HG02943 (cell line): ENCODE measurements at regions not wholly inside any gene's neighbourhood (a gene's known extent, or its start where the extent isn't known, plus 50 kb on each side); places are given as distances from the start of the nearest gene placed in this dataset.

Source experiments
- ATAC-seq: cut with Tn5 transposase; IDR thresholded peaks from one replicate; pipeline ENCODE4 v1.9.1; 2021; ENCODE audit warnings: mild to moderate bottlenecking, low read depth, moderate library complexity; ENCODE audit not compliant: unreplicated experiment

GRCh38 chr2:122205641-122206040 lies 450.2 kb downstream of the TSN start:
- no peak for ATAC-seq

- ATAC-seq: no peak
Measured at GRCh38 chr2:122206101-122206500, 450.6 kb downstream of the TSN start.

- no peak for ATAC-seq
Measured at GRCh38 chr2:122209377-122209776, 453.9 kb downstream of the TSN start.

GRCh38 chr2:122210065-122210464 lies 454.6 kb downstream of the TSN start:
- no peak for ATAC-seq

GRCh38 chr2:122210898-122211856 lies 455.7 kb downstream of the TSN start:
- no peak for ATAC-seq

- no peak for ATAC-seq
Measured at GRCh38 chr2:122213312-122213711, 457.9 kb downstream of the TSN start.

- no peak for ATAC-seq
Measured at GRCh38 chr2:122216071-122216470, 460.6 kb downstream of the TSN start.

- no peak for ATAC-seq
Measured at GRCh38 chr2:122216901-122217300, 461.4 kb downstream of the TSN start.

- ATAC-seq: no peak
Measured at GRCh38 chr2:122218596-122218995, 463.1 kb downstream of the TSN start.

GRCh38 chr2:122219504-122219903 lies 464.1 kb downstream of the TSN start:
- ATAC-seq: no peak

GRCh38 chr2:122221665-122222064 lies 466.2 kb downstream of the TSN start:
- ATAC-seq: no peak

- no peak for ATAC-seq
Measured at GRCh38 chr2:122231296-122231695, 475.8 kb downstream of the TSN start.

GRCh38 chr2:122233372-122233771 lies 477.9 kb downstream of the TSN start:
- ATAC-seq: no peak

- ATAC-seq: no peak
Measured at GRCh38 chr2:122236152-122236874, 480.9 kb downstream of the TSN start.

GRCh38 chr2:122236925-122237324 lies 481.5 kb downstream of the TSN start:
- ATAC-seq: no peak

- no peak for ATAC-seq
Measured at GRCh38 chr2:122237450-122237849, 482.0 kb downstream of the TSN start.

GRCh38 chr2:122238006-122238559 lies 482.6 kb downstream of the TSN start:
- ATAC-seq: no peak

- ATAC-seq: no peak
Measured at GRCh38 chr2:122239440-122239839, 484.0 kb downstream of the TSN start.

GRCh38 chr2:122244598-122245229 lies 489.3 kb downstream of the TSN start:
- no peak for ATAC-seq

- no peak for ATAC-seq
Measured at GRCh38 chr2:122249673-122250072, 494.2 kb downstream of the TSN start.

- no peak for ATAC-seq
Measured at GRCh38 chr2:122251158-122251557, 495.7 kb downstream of the TSN start.
